HG03442 (cell line): ENCODE measurements at regions not wholly inside any gene's neighbourhood (a gene's known extent, or its start where the extent isn't known, plus 50 kb on each side); places are given as distances from the start of the nearest gene placed in this dataset.

ENCODE experiments used
- ATAC-seq: cut with Tn5 transposase; IDR thresholded peaks from one replicate; pipeline ENCODE4 v1.9.1; 2021; ENCODE audit warnings: mild to moderate bottlenecking, moderate library complexity; ENCODE audit not compliant: unreplicated experiment

DNA sequence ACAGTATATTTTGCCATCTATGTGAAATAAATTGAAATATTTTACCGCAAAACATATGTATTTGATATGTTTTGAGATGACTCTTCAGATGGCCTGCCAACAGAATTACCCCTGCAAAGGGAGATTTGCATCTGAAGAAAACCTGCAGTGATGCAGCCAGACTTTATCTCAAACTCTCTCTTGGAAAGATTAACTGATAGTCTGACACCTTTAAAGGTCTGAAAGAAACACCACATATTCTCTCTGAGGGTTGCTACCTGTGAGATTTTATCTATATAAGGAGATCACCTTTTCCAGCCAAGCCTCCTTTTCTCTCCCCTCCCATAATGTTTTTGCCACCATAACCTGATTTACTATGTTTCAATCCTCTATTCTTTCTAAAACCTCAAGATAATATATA, 1106.3 kb upstream of the IGFBP7 start:
- no peak for ATAC-seq

DNA sequence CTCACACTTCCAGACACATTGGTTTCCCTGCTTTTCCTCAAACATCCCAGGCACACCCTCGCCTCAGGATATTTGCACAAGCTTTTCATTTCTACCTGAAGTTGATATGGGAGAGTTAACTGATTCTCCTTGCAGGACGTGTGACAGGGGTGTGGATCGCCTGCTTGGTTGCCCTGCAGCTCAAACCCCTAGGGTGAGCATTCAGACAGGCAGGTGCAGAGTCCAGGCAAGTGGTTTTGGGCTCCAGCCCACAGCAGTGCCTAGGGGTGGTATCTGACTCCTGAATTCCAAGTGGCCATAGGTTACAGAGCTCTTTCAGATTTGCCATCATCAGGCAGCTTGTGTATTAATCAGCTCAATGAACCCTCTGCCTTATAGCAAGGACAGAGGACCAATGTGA, 1104.2 kb upstream of the IGFBP7 start:
- no peak for ATAC-seq

DNA sequence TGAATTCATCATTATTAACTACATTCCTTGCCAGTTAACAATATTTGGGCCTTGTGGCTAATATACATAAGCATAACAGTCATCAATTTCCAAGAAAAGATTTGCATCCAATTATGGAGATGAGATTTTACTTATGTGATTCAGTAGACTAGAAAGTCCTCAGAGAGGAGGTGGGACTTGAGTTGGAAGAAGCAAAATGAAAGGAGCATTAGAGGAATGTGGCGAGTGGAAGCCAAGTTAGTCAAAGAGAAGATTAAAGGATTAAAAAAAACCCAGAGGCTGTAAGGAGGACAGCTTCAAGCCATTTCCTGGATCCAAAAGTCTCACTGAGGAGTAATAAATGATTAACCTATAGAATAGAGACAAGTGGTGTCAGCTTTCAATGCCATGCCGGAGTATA, 1099.4 kb upstream of the IGFBP7 start:
- ATAC-seq, result no peak

DNA sequence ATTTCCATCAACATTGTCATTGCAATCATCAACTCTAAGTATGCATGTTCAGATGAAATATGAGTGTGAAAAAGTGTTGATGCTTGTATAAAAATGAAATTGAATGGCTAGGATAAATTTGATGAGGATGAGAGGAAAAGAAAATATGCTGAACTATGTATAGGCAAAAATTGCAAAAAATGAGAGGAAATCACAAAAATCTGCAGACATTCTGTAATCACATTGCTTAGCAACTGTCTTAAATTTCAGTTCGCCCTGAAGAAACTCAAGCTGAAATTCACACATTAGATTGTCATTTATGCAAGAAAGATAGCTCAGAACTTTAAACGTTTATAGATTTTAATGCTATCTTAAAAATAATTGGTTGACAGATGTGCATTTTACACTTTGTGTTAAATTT, 1098.8 kb upstream of the IGFBP7 start:
- no peak for ATAC-seq

DNA sequence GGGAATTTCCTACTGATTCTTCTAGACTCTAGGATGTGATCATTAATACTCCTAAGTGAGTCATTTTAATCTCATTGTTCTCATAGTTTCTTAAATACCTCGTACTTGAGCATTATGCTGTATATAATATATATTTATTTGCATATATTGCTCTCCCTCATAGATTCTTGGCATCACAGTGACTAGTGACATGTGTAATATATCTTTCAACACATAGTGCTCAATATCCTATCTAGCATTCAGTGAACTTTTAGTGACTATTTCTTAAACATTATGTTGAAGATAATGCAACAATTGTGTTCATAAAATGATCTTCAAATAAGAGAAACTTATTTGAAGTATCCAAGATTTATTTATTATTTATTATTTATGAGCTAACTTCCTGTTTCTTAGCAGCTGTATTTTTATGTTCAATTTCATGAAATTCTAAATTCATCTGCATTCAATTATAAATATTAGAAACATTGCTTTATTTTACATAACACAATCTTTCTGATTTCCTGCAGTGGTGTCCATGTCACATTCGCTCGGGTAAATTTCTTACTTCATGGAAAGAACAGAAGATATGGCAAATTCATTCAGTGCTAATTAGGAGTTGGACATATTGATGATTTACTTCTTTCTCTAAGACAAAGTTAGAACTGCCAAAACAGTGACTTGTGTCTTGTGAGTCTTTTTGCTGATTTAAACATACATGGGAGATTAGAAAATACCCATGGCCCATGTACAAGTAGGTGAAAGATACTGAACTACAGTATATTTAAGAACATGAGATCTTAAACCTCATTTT, 1095.5 kb upstream of the IGFBP7 start:
- no peak for ATAC-seq

DNA sequence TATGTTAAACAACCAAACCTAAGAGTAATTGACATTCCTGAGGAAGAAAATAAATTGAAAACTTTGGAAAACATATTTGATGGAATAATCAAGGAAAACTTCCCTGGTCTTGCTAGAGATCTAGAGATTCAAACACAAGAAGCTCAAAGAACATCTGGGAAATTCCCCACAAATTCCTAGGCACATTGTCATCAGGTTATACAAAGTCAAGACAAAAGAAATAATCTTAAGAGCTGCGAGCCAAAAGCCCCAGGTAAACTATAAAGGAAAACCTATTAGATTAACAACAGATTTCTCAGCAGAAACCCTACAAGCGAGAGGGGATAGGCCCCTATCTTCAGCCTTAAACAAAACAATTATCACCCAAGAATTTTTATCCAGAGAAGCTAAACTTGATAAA, 1082.0 kb upstream of the IGFBP7 start:
- ATAC-seq, result no peak

DNA sequence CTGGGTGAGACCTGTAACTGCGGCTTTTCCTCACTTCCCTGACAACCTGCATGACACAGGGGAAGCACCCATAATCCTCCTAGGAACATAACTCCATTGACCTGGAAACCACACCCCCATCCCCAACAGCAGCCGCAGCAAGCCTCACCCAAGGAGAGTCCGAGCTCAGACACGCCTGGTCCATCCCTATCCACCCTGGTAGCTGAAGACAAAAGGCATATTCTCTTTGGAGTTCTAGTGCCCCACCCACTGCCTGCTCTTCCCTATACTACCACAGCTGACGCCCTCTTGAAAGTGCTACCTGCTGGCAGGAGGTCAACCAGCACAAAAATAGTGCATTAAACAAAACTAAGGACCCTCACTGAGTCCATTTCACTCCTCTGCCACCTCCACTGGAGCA, 1080.9 kb upstream of the IGFBP7 start:
- no peak for ATAC-seq

DNA sequence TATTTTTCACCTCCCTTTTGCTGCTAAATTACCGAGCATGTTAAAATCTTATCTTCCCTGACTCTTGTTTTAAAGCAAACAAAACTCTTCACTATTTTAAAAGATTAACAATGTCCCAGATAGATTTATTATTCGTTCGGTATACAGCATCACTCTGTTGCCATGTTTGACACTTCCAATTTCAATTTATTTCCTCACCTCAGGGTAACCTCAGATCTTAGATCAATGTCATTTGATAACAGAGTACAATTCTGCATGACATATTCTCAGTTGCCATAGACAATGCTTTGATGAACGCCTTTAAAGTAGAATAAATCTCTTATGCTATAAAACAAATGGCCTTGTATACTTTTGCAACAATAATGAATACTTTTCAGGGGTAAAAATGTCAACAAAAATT, 1078.1 kb upstream of the IGFBP7 start:
- ATAC-seq, result no peak

DNA sequence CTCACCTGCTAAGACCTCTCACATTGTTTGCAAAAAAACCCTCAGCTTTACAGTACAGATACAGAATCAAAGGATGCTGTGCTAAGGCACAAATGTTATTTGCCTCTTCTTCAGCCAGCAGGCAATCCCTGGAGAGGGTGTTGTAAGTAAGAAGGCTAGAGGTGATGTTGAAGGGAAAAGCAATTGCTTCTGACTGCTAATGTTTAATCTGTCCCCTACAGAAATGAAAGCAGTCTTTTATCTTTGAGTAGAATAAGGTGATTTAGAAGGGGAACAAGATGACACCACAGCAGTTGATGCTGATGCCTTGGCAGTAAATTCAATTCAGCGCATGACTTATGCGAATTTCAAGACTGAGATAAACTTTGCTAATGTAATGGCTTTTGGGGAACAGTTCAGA, 1064.8 kb upstream of the IGFBP7 start:
- ATAC-seq, result no peak

DNA sequence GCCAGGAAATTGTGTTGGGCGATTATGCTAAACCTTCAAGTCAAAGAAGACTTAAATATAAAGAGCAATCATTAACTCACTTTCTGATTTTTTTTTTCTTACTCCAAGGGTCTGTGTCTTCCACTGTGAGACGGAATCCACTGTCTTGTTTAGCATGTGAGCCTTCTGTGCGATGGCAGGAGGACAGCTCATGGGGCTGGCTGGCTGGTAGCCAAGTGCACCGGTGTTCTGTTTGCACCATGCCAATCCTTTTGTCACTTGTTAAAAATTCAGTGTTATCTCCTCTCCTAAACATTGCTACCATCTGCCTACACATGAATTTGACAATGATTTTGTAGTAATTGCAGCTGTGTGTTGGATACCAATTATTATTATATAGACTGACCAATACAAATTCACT, 1056.3 kb upstream of the IGFBP7 start:
- no peak for ATAC-seq

DNA sequence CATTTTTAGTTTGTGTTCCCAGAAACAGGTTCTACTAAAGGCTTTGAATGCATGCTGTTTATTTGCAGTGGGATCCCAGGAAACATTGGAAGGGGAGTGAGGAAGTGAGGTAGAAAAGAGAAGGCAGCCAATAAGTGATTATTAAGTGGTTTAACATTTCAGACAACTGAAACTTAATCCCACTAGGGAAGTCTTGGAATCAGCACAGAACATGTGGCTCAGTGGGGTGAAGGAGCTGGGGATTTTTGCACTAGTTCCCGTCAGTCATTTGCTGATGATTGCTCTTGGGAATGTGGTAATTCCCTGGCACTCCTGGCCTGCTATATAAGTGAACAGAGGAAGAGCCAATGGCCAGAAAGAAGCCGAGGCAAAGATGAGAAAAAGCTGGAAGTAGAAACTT, 1053.0 kb upstream of the IGFBP7 start:
- ATAC-seq, result no peak

DNA sequence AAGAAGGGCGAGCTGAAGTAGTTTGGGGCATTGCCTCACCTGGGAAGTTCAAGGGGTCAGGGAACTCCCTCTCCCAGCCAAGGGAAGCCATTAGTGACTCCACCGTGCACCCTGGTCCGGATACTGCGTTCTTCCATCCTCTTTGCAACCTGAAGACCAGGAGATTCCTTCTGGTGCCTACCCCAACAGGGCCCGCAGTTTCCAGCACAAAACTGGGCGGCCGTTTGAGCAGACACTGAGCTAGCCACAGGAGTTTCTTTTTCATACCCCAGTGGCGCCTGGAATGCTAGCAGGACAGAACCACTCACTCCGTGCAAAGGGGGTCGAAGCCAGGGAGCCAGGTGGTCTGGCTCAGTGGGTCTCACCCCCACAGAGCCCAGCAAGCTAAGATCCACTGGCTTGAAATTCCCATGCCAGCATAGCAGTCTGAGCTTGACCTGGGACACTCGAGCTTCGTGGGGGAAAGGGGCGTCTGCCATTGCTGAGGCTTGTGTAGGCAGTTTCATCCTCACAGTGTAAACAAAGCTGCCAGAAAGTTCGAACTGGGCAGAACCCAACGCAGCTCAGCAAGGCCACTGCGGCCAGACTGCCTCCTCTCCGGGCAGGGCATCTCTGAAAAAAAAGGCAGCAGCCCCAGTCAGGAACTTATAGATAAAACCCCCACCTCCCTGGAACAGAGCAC, 1039.4 kb upstream of the IGFBP7 start:
- no peak for ATAC-seq

DNA sequence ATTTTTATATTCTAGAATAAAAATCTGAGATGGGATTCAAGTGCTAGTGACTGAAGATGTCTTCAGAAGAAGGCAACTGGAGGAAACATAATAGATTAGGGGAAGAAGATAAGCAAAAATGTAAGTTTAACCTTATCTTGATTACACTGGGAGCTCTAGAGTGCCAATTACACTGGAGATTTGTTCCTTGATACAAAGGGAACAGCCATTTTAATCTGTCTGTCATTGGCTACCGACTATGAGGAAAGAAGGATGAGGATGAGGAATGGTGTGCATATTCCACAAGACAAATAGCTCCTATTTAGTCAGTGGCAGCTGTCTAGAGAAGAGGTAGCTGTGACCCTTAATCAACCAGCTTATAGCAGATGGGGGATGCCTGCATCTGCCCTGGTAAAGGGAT, 1034.5 kb upstream of the IGFBP7 start:
- ATAC-seq, result no peak

DNA sequence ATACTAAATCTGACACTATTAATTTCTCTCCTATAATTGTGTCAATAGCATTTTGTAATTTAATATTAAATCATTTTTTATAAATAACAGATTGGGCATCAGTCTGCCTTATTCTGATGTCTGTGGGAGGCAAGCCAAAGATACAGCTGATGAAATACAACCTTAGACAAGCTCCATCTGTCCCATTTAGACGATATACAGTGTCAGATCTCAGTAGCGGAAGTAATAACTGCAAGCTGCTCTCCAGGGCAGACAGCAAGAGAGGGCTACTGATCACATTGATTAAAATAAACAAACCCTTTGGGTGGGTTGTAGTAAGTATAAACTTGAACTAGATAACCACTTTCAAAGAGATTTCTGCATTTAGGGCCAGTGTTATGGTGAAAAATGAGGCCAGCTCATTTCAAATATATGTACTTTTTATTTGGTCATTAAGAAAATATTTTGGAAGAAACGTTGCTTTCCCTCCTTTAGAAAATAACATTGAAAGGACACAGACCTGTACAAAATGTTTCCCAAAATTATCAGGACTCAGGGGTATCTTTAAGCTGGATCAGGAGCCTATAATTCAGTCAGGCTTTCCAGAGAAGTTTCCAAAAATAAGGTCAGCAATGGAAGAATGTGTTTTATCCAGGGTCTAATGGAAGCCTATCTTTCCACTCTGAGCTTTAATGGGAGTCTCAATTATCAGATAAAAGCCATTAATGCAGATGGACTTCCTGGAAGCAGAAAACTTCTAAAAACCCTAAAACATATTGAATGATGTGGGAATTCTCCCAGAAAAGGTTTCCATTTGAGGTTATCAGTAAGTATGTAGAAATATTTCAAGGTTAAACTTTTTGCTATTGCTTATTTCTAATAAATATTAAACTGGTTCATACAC, 1028.8 kb upstream of the IGFBP7 start:
- ATAC-seq, result no peak

DNA sequence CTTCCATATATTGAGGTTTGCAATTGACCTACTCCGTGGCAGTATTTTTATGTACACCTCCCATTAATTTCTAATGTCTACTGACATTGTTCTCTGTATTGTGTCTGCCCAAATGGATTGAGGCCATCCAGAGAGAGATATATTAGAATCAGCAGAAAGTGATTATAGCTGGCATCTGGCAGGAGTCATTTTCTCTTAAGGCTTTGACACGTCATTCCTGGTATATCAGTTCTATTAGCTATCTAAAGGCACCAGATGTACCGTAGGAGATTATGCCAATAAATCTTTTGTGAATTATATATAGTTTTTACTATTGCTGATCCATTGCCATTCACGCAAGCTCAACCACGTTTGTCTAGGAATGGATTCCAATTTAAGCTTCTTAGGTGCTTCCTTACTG, 1026.4 kb upstream of the IGFBP7 start:
- ATAC-seq, result no peak

DNA sequence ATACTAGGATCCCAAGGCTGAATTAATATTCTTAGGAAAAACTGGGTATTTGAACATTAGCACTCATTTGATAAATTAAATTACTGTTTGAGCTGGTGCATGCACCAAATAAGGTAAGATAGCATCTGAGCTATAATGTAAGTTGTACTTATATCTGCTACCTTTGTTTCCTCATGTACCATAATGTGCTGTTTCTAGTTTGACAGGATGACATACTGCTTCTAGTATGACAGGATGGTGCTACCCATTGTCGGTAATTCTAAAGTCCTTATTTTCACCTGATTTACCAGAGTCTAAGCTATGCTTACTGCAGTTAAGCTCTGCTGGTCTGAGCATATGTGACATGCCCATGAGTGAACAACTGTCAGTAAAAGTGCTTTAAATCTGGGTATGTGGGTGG, 1017.5 kb upstream of the IGFBP7 start:
- no peak for ATAC-seq

DNA sequence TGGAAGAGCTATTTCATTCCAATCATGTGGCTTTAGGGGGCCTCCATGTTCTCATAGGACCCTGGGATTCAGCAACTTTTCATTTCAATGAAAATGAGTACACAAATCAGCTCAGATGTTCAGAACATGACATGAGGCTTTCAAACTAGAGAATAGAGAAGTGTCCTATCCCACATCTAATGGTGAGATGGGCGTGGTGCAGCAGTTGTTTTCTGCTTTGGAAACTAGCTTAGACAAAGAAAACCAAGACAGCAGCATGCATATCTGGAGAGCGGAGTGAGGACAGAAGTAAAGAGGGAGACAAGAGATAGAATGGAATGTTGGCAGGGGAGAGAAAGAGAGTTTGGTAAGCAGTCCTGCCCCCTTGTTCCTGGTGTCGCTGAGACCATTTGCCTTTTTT, 1009.1 kb upstream of the IGFBP7 start:
- ATAC-seq, result no peak

DNA sequence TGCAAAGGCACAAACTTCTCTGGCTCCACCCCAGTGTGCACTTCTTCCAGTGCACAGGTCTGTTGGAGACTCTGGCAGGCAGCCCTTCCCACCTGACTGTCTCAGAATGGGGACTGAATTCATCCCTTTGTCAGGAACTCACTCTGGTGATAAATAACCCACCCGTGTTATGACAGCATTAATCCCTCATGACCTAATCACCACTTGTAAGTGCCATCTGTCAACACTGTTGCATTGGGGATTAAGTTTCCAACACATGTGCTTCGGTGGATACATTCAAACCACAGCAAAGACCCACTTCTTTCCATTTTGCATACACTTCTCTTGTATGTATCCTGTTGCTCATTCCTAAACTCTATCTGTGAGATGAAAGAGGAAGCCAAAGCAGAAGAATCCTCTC, 1002.9 kb upstream of the IGFBP7 start:
- no peak for ATAC-seq

DNA sequence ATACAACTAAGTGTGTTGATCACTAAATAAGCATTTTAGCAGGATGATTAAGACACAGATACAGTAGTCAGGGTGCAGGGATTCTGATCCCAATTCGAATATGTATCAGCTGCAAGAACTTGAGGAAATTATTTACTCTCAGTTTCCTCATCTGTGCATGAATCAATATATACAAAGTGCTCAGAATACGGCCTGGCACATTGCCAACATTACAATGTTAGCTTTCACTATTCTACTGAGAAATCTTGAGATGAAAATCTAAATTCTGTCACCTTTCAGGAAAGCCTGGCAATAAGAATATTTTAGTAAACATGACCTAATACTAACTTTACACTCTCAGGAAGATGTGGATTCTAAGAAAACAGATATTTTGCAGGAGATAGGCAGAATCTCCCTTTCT, 1001.6 kb upstream of the IGFBP7 start:
- no peak for ATAC-seq

DNA sequence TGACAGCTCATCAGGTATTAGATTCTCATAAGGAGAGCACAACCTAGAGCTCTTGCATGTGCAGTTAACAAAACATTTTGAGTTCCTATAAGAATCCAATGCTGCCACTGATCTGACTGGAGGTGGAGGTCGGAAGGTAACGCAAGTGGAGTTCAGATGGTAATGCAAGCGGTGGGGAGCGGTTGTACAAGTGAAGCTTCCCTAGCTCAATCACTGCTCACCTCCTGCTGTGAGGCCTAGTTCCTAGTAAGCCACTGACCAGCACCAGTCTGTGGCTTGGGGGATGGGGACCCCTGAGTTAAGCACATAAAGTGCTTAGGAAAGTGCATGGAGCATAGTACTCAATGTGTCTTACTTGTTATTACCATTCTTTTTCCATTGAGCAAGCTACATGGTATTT, 983.2 kb upstream of the IGFBP7 start:
- no peak for ATAC-seq

DNA sequence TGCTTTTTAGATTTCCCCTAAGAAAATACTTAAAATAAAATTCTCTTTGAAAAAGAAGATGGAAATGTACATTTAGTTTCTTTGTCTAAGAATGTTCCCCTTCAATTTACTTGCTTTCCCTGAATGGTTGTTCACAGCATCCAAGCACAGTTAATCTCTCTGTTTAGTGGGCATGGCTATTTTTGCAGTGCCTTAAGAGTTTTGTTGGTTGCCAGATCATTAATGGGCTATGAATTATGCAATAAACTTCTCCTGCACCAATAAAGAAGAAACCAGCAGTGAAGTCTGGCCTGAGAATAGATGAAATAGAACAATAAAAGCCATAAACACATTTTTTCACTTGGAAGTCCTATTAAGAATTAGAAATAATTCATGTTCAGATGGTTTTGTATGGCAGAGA, 980.4 kb upstream of the IGFBP7 start:
- ATAC-seq, result no peak

DNA sequence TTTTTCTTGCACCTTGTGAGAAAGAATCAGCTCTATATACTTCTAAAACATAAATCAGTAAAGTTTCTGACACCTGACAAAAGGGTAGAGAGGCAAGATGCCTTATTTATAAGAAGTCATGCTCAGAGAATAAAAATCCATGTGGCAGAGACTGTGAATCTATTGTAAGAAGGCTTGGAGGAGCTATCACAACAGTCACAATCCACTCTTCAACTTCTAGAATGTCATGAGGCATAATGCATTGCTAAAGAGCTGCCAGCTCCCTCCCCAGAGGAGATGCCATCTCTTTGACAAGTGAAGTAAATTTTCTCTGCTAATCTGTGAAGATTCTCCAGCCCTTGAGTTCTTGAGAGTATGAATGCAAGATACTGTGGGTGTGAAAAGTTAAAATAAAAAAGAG, 971.2 kb upstream of the IGFBP7 start:
- no peak for ATAC-seq
